ENCODE measurements at regions not wholly inside any gene's neighbourhood (a gene's known extent, or its start where the extent isn't known, plus 50 kb on each side); places are given as distances from the start of the nearest gene placed in this dataset.

- TF ChIP-seq ZNF580 (CRISPR knock-in tag; IDR thresholded peaks at IDR 0.05; ENCODE audit: borderline replicate concordance, low read depth) (peak; percentile 60; the same call in 1 of the 2 replicates), MED13 (CRISPR knock-in tag; IDR thresholded peaks at IDR 0.05) (no peak)
Measured at GRCh38 chr4:184548648-184549341, 74.4 kb upstream of the IRF2 start.

All from HepG2 (cell line).